GM18951 (cell line): ENCODE measurements at regions not wholly inside any gene's neighbourhood (a gene's known extent, or its start where the extent isn't known, plus 50 kb on each side); places are given as distances from the start of the nearest gene placed in this dataset.
"Not testable (repeated sequence)": the region's sequence is repeated elsewhere in the genome, so short reads cannot be mapped to it uniquely, and the experiment has no call there.

ENCODE experiments used
- POLR2A ChIP-seq: IDR thresholded peaks from 4 replicates; pipeline ENCODE4 v1.6.1; 2011; ENCODE audit warnings: mild to moderate bottlenecking; ENCODE audit not compliant: insufficient read length, insufficient read depth; ENCODE audit errors: extremely low read depth
- in situ Hi-C: fragments of 300-500 bp; cut with MboI; formaldehyde crosslinking; loops from one replicate; pipeline ENCODE4 v1.12.0; 2022; ENCODE audit warnings: low sequenced_read_pairs, mixed read lengths, inconsistent platforms; ENCODE audit not compliant: unreplicated experiment

GRCh38 chr22:46044621-46045458 lies 67.9 kb upstream of the WNT7B start:
- TF ChIP-seq POLR2A = no peak
- in situ Hi-C loops = no loop called here

GRCh38 chr22:46045459-46046298 lies 68.7 kb upstream of the WNT7B start:
- in situ Hi-C loops = no loop called here
- TF ChIP-seq POLR2A = no peak

- in situ Hi-C loops = no loop called here
- no peak for TF ChIP-seq POLR2A
These were observed 69.3 kb upstream of the WNT7B start for GRCh38 chr22:46046299-46046685.

- TF ChIP-seq POLR2A = no peak
- in situ Hi-C loops = no loop called here
These were observed 70.3 kb upstream of the WNT7B start for GRCh38 chr22:46047226-46047625.

- in situ Hi-C loops = no loop called here
- TF ChIP-seq POLR2A = no peak
These were observed 71.1 kb upstream of the WNT7B start for GRCh38 chr22:46047841-46048595.

- in situ Hi-C loops = not testable (repeated sequence)
These were observed 71.7 kb upstream of the WNT7B start for GRCh38 chr22:46048661-46049060.

- in situ Hi-C loops = no loop called here
These were observed 72.9 kb upstream of the WNT7B start for GRCh38 chr22:46049726-46050450.

GRCh38 chr22:46050451-46050845 lies 73.5 kb upstream of the WNT7B start:
- in situ Hi-C loops = no loop called here
- no peak for TF ChIP-seq POLR2A

More at GRCh38 chr22:46049726-46050450, 72.9 kb upstream of the WNT7B start:
- TF ChIP-seq POLR2A = no peak

GRCh38 chr22:46050916-46051614 lies 74.1 kb upstream of the WNT7B start:
- TF ChIP-seq POLR2A = no peak
- in situ Hi-C loops = no loop called here

- TF ChIP-seq POLR2A = no peak
- in situ Hi-C loops = no loop called here
These were observed 74.7 kb upstream of the WNT7B start for GRCh38 chr22:46051646-46052045.

GRCh38 chr22:46052331-46052771 lies 75.4 kb upstream of the WNT7B start:
- in situ Hi-C loops = no loop called here
- TF ChIP-seq POLR2A = no peak
